Transverse colon (tissue), 3 donors: ENCODE measurements at regions not wholly inside any gene's neighbourhood (a gene's known extent, or its start where the extent isn't known, plus 50 kb on each side); places are given as distances from the start of the nearest gene placed in this dataset.

Experiments used
- CTCF ChIP-seq, 5 experiments: fragments of 200-600 bp in 3 of 5; fragments of 450-650 bp in 2 of 5; sonication (generic) in 3 of 5; IDR thresholded peaks; 1 replicate in 2 of 5; 2 replicates in 3 of 5; pipeline ENCODE4 v1.5.1; 2016 to 2017; ENCODE audit warnings: antibody characterized with exemption in 5 of 5, inconsistent platforms in 3 of 5, mild to moderate bottlenecking in 2 of 5, moderate library complexity in 1 of 5
- POLR2A ChIP-seq: fragments of 450-650 bp; IDR thresholded peaks from one replicate; pipeline ENCODE4 v1.6.1; 2016; ENCODE audit warnings: antibody characterized with exemption, mild to moderate bottlenecking, moderate library complexity

- TF ChIP-seq POLR2A (no peak), CTCF (IDR thresholded peaks at IDR 0.05) (no peak)
Observed at GRCh38 chr2:193580176-193580950, 1385.6 kb upstream of the TMEFF2 start.
